Ectodermal cell (in vitro differentiated cells): ENCODE measurements at regions not wholly inside any gene's neighbourhood (a gene's known extent, or its start where the extent isn't known, plus 50 kb on each side); places are given as distances from the start of the nearest gene placed in this dataset.

Experiments
- H3K27ac ChIP-seq: 2 replicates; pipeline ENCODE4 v1.7.0; 2013; ENCODE audit warnings: mild to moderate bottlenecking, low read depth, low read length; ENCODE audit not compliant: insufficient read depth, poor library complexity, severe bottlenecking
- H3K27me3 ChIP-seq: 2 replicates; pipeline ENCODE4 v1.7.0; 2013; ENCODE audit warnings: mild to moderate bottlenecking, low read length; ENCODE audit not compliant: insufficient read depth, control insufficient read depth, poor library complexity, severe bottlenecking
- H3K36me3 ChIP-seq: one replicate; pipeline ENCODE4 v1.7.0; 2013; ENCODE audit warnings: low read length; ENCODE audit not compliant: control insufficient read depth, insufficient read depth
- H3K4me1 ChIP-seq: one replicate; pipeline ENCODE4 v1.7.0; 2013; ENCODE audit warnings: low read length; ENCODE audit not compliant: control insufficient read depth, insufficient read depth
- H3K4me3 ChIP-seq: 2 replicates; pipeline ENCODE4 v1.7.0; 2013; ENCODE audit warnings: low read depth, low read length, control low read depth; ENCODE audit not compliant: insufficient read depth
- H3K9me3 ChIP-seq: 2 replicates; pipeline ENCODE4 v1.7.0; 2013; ENCODE audit warnings: mild to moderate bottlenecking, low read length, moderate library complexity; ENCODE audit not compliant: control insufficient read depth
- WGBS, 2 experiments: methylation state at CpG; one replicate each; pipeline ENCODE4 v1.1.7; 2013; ENCODE audit warnings: missing lambda C conversion rate in 2 of 2; 5-methylcytosine and 5-hydroxymethylcytosine counted together

DNA sequence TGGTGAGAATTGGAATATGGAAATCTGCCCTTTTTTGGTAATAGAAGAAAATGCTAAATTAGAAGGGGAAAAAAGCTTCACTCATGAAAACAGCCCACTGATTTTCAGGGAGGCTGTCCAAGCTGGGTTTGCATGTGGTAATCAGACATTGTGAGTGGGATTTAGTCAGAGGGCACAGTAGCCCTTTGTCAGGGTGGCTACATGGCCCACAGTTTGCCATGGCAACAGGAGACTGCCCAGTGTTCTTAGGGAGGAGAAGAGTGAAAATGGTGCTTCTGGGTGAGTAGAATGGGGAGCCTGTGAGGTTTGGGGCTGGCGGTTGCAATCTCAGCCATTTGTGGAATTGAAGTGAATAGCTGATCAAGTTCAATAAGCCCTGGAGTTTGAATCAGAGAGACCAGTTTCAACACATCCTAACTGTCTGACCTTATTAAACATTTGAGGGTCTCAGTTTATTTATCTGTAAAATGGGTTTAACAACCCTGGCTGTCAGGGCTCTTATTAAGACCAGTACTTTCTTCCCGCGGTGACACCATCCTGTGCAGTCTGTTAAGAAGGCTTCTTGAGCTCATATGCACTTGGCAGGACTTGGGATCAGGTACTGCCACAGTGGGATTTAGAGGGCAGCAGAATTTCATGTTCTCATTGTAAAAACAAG, 107.6 kb upstream of the TNC start:
- 93 to 96% methylated on average over 3 of the region's 3 CpGs for WGBS, 2 experiments
- peaks cover 7% of the 10 kb centered on the region for H3K4me1 ChIP-seq
- H3K9me3 ChIP-seq: no peaks in the 10 kb centered on the region
- H3K27me3 ChIP-seq: no peaks in the 10 kb centered on the region
- no peak overlapping the region for H3K27ac ChIP-seq
- no peak overlapping the region for H3K4me3 ChIP-seq
- H3K36me3 ChIP-seq: no peaks in the 10 kb centered on the region

GRCh38 chr9:115226152-115226551, 108.2 kb upstream of the TNC start:
- 88% methylated on average over 3 of the region's 3 CpGs for WGBS, 2 experiments
- no peaks in the 10 kb centered on the region for H3K36me3 ChIP-seq
- no peak overlapping the region for H3K27ac ChIP-seq
- H3K4me3 ChIP-seq: no peak overlapping the region
- H3K27me3 ChIP-seq: no peaks in the 10 kb centered on the region
- H3K9me3 ChIP-seq: no peaks in the 10 kb centered on the region
- H3K4me1 ChIP-seq: peaks cover 7% of the 10 kb centered on the region

DNA sequence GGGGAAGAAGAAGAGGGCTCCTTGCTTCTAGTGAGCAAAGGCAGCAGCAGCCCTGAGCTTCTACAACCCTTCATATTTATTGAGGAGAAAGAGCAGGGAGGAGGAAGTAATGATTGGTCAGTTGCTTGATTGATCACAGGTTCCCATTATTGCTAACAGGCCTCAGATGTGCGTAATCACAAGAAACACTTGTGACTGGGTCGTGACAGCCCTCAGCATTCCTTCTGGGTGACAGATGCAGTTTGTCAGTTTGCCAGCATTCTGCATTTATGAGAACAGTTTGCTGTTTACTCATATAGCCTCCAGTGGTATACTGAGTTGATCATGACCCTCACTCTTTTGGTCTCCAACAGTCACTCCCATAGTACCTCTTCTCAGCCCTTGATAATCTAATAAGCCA, 111.5 kb upstream of the TNC start:
- Histone ChIP-seq H3K9me3 (no peaks in the 10 kb centered on the region), H3K36me3 (no peaks in the 10 kb centered on the region), H3K4me3 (no peak overlapping the region), H3K27ac (no peak overlapping the region), H3K4me1 (no peaks in the 10 kb centered on the region), H3K27me3 (no peaks in the 10 kb centered on the region)
- 97% methylated on average over 2 of the region's 2 CpGs for WGBS, 2 experiments

- H3K4me3 ChIP-seq: no peak overlapping the region
- H3K27ac ChIP-seq: no peak overlapping the region
- H3K9me3 ChIP-seq: no peaks in the 10 kb centered on the region
- no peaks in the 10 kb centered on the region for H3K36me3 ChIP-seq
- WGBS, 2 experiments: 90 to 91% methylated on average over 3 of the region's 3 CpGs
- no peaks in the 10 kb centered on the region for H3K27me3 ChIP-seq
- no peaks in the 10 kb centered on the region for H3K4me1 ChIP-seq
Observed at GRCh38 chr9:115230924-115231515, 113.1 kb upstream of the TNC start.

GRCh38 chr9:115232181-115232774, 114.3 kb upstream of the TNC start:
- Histone ChIP-seq H3K4me3 (no peak overlapping the region), H3K9me3 (no peaks in the 10 kb centered on the region), H3K4me1 (no peaks in the 10 kb centered on the region), H3K36me3 (no peaks in the 10 kb centered on the region), H3K27me3 (no peaks in the 10 kb centered on the region), H3K27ac (no peak overlapping the region)

- H3K4me3 ChIP-seq: no peak overlapping the region
- H3K4me1 ChIP-seq: no peaks in the 10 kb centered on the region
- WGBS, 2 experiments: 94 to 96% methylated on average over 2 of the region's 2 CpGs
- no peaks in the 10 kb centered on the region for H3K9me3 ChIP-seq
- no peaks in the 10 kb centered on the region for H3K27me3 ChIP-seq
- H3K27ac ChIP-seq: no peak overlapping the region
- H3K36me3 ChIP-seq: no peaks in the 10 kb centered on the region
Observed at GRCh38 chr9:115234094-115234493, 116.1 kb upstream of the TNC start.

GRCh38 chr9:115235221-115235620, 117.3 kb upstream of the TNC start:
- Histone ChIP-seq H3K4me3 (no peak overlapping the region), H3K36me3 (no peaks in the 10 kb centered on the region), H3K27ac (no peak overlapping the region), H3K9me3 (no peaks in the 10 kb centered on the region), H3K4me1 (no peaks in the 10 kb centered on the region), H3K27me3 (no peaks in the 10 kb centered on the region)
- 83% methylated on average over 1 of the region's 1 CpG; no CpG with 5 or more reads in 1 of the 2 experiments for WGBS, 2 experiments

- Histone ChIP-seq H3K27ac (no peak overlapping the region), H3K9me3 (no peaks in the 10 kb centered on the region), H3K27me3 (no peaks in the 10 kb centered on the region), H3K4me1 (no peaks in the 10 kb centered on the region), H3K4me3 (no peak overlapping the region), H3K36me3 (no peaks in the 10 kb centered on the region)
- WGBS, 2 experiments: 94 to 96% methylated on average over 7 of the region's 7 CpGs
Observed at GRCh38 chr9:115237385-115237998, 119.5 kb upstream of the TNC start.

DNA sequence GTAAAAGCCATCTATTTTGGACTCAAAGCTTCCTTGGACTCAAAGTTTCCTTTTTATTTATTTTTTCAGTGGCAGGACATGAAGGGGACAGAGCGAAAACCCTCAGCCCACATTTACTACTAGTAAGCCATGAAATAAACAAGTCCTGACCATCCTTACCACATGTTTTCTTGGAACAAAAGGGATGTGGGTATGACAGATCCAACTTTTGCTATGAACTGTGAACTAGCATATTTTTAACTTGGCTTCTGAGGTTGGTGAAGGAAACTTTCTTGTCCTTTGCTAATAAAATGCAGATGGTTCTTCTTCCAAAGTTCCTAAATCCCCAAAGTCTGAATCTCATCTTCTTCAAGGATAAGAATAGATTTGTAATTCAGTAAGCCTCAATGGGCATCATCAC, 122.7 kb upstream of the TNC start:
- WGBS, 2 experiments: 80 to 91% methylated on average over 1 of the region's 1 CpG
- H3K36me3 ChIP-seq: no peaks in the 10 kb centered on the region

DNA sequence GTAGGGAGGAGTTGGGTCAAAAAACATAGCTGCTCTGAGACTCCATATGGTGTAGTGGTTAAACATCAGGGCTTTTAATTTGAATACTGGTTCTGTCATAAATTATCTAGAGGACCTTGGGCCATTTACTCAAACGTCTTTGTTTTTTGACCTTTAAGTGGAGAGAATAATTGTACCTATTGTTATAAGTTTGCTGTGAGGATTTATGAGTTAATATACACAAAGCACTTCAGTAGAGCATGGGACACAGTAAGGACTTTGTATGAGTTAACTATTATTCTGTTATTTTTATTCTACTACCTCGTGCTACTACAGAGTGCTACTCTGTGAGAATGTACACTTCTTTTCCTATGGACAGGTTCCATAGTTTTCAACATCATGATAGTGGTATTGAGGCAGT, 123.7 kb upstream of the TNC start:
- Histone ChIP-seq H3K9me3 (no peaks in the 10 kb centered on the region), H3K4me3 (no peak overlapping the region), H3K36me3 (no peaks in the 10 kb centered on the region), H3K4me1 (peaks cover 4% of the 10 kb centered on the region), H3K27ac (no peak overlapping the region), H3K27me3 (no peaks in the 10 kb centered on the region)
- WGBS, 2 experiments: 83 to 90% methylated on average over 1 to 2 of the region's 2 CpGs

More for the DNA sequence above, 122.7 kb upstream of the TNC start:
- Histone ChIP-seq H3K27ac (no peak overlapping the region), H3K4me3 (no peak overlapping the region), H3K27me3 (no peaks in the 10 kb centered on the region), H3K4me1 (peaks cover 4% of the 10 kb centered on the region), H3K9me3 (no peaks in the 10 kb centered on the region)
